ENCODE measurements at regions not wholly inside any gene's neighbourhood (a gene's known extent, or its start where the extent isn't known, plus 50 kb on each side); places are given as distances from the start of the nearest gene placed in this dataset.
A peak's percentile ranks its signal among the peaks of the same experiment; 100 is the strongest.

GRCh38 chr7:13293264-13294002, 606.0 kb downstream of the ARL4A start:
- peak; percentile 20 for DNase-seq (ENCODE audit: low read depth)

- no peak for DNase-seq (ENCODE audit: low read depth)
Measured at GRCh38 chr7:13307040-13307439, 619.6 kb downstream of the ARL4A start.

GRCh38 chr7:13308423-13308822, 621.0 kb downstream of the ARL4A start:
- no peak for DNase-seq (ENCODE audit: low read depth)

GRCh38 chr7:13309535-13309934, 622.1 kb downstream of the ARL4A start:
- no peak for DNase-seq (ENCODE audit: low read depth)

- DNase-seq (ENCODE audit: low read depth): no peak
Measured at GRCh38 chr7:13312307-13312706, 624.9 kb downstream of the ARL4A start.

- no peak for DNase-seq (ENCODE audit: low read depth)
Measured at GRCh38 chr7:13320333-13320732, 632.9 kb downstream of the ARL4A start.

GRCh38 chr7:13321316-13321715, 633.9 kb downstream of the ARL4A start:
- DNase-seq (ENCODE audit: low read depth): peak; percentile 78

- no peak for DNase-seq (ENCODE audit: low read depth)
Measured at GRCh38 chr7:13322126-13322525, 634.7 kb downstream of the ARL4A start.

GRCh38 chr7:13327669-13328068, 640.2 kb downstream of the ARL4A start:
- DNase-seq (ENCODE audit: low read depth): no peak

- DNase-seq (ENCODE audit: low read depth): peak; percentile 31
Measured at GRCh38 chr7:13333371-13333770, 645.9 kb downstream of the ARL4A start.

- DNase-seq (ENCODE audit: low read depth): peak; percentile 57
Measured at GRCh38 chr7:13336227-13336626, 648.8 kb downstream of the ARL4A start.

- no peak for DNase-seq (ENCODE audit: low read depth)
Measured at GRCh38 chr7:13352677-13353076, 636.8 kb downstream of the ETV1 start.

- no peak for DNase-seq (ENCODE audit: low read depth)
Measured at GRCh38 chr7:13359656-13360055, 629.8 kb downstream of the ETV1 start.

- no peak for DNase-seq (ENCODE audit: low read depth)
Measured at GRCh38 chr7:13386741-13387140, 602.7 kb downstream of the ETV1 start.

- DNase-seq (ENCODE audit: low read depth): no peak
Measured at GRCh38 chr7:13407911-13408310, 581.6 kb downstream of the ETV1 start.

- no peak for DNase-seq (ENCODE audit: low read depth)
Measured at GRCh38 chr7:13411151-13411550, 578.3 kb downstream of the ETV1 start.

- no peak for DNase-seq (ENCODE audit: low read depth)
Measured at GRCh38 chr7:13411636-13412035, 577.8 kb downstream of the ETV1 start.

GRCh38 chr7:13414181-13414580, 575.3 kb downstream of the ETV1 start:
- no peak for DNase-seq (ENCODE audit: low read depth)

GRCh38 chr7:13414661-13415107, 574.8 kb downstream of the ETV1 start:
- DNase-seq (ENCODE audit: low read depth): no peak

GRCh38 chr7:13416071-13416470, 573.4 kb downstream of the ETV1 start:
- no peak for DNase-seq (ENCODE audit: low read depth)

- DNase-seq (ENCODE audit: low read depth): no peak
Measured at GRCh38 chr7:13416544-13416943, 572.9 kb downstream of the ETV1 start.

- no peak for DNase-seq (ENCODE audit: low read depth)
Measured at GRCh38 chr7:13420726-13421125, 568.7 kb downstream of the ETV1 start.

- no peak for DNase-seq (ENCODE audit: low read depth)
Measured at GRCh38 chr7:13421776-13422175, 567.7 kb downstream of the ETV1 start.

GRCh38 chr7:13433946-13434345, 555.5 kb downstream of the ETV1 start:
- no peak for DNase-seq (ENCODE audit: low read depth)

Measured in fibroblast of gingiva (primary cell).